ENCODE measurements at regions not wholly inside any gene's neighbourhood (a gene's known extent, or its start where the extent isn't known, plus 50 kb on each side); places are given as distances from the start of the nearest gene placed in this dataset.

DNA sequence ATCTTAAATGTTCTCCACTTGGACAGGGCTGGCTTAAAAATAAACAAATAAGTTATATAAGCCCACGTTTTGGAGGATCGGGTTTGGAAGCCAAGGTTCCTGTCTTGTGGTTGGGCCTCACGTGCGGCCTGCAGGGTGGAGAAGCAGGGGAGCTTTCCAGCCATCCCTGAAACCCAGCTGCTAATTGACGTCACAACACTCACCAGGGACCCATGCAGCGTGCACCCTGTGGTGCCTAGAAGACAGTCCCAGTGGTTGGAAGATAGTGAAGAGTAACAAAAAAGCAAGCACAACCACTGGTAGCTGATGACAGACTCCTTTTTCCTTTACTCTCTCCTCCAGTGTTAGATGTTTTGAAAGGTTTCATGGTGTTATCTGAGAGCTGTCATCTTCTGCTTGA is 142.0 kb upstream of the RBPJ start:
- no peaks in the 10 kb centered on the region for H3K36me3 ChIP-seq (ENCODE audit: control insufficient read depth, insufficient read depth, low read length)
- no peak overlapping the region for H3K4me3 ChIP-seq (ENCODE audit: low read depth, low read length)
- no peaks in the 10 kb centered on the region for H3K27me3 ChIP-seq (ENCODE audit: control insufficient read depth, insufficient read depth, low read length)
- TF ChIP-seq, protein P1, sequence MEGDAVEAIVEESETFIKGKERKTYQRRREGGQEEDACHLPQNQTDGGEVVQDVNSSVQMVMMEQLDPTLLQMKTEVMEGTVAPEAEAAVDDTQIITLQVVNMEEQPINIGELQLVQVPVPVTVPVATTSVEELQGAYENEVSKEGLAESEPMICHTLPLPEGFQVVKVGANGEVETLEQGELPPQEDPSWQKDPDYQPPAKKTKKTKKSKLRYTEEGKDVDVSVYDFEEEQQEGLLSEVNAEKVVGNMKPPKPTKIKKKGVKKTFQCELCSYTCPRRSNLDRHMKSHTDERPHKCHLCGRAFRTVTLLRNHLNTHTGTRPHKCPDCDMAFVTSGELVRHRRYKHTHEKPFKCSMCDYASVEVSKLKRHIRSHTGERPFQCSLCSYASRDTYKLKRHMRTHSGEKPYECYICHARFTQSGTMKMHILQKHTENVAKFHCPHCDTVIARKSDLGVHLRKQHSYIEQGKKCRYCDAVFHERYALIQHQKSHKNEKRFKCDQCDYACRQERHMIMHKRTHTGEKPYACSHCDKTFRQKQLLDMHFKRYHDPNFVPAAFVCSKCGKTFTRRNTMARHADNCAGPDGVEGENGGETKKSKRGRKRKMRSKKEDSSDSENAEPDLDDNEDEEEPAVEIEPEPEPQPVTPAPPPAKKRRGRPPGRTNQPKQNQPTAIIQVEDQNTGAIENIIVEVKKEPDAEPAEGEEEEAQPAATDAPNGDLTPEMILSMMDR (IDR thresholded peaks at IDR 0.05; ENCODE audit: insufficient read depth, low read length, poor library complexity, severe bottlenecking) = no peak
- DNase-seq (ENCODE audit: low read depth) = no peak

DNA sequence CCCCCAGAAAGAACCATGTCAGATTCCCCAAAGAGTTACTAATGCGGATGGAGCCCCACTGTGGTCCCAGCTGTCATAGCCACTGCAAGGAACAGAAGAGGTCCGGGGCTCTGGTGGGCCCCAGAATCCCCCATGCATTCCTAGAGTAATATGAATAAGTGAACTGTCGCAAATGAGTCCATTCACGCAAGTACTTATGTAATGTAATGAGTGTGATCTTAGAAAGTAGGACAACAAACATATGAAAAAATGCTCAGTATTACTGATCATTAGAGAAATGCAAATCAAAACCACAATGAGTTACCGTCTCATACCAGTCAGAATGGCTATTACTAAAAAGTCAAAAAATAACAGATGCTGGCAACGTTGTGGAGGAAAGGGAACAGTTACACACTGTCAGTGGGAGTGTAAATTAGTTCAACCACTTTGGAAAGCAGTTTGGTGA is 141.5 kb upstream of the RBPJ start:
- Histone ChIP-seq H3K4me3 (ENCODE audit: low read depth, low read length) (no peak overlapping the region), H3K36me3 (ENCODE audit: control insufficient read depth, insufficient read depth, low read length) (no peaks in the 10 kb centered on the region), H3K27me3 (ENCODE audit: control insufficient read depth, insufficient read depth, low read length) (no peaks in the 10 kb centered on the region)
- no peak for DNase-seq (ENCODE audit: low read depth)
- TF ChIP-seq, protein P1 (IDR thresholded peaks at IDR 0.05; ENCODE audit: insufficient read depth, low read length, poor library complexity, severe bottlenecking) = no peak

DNA sequence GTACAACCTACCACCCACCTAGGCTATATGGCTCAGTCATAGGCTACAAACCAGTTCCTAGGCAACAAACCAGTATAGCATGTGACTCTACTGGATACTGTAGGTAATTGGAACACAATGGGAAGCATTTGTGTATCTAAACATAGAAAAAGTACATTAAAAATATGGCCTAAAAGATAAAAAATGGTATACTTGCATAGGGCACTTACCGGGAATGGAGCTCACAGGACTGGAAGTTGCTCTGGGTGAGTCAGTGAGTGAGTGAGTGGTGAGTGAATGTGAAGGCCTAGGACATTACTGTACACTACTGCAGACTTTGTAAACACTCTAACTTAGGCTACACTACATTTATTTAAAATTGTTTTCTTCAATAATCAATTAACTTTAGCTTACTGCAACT is 139.2 kb upstream of the RBPJ start:
- DNase-seq (ENCODE audit: low read depth) = no peak
- TF ChIP-seq, protein P1 (IDR thresholded peaks at IDR 0.05; ENCODE audit: insufficient read depth, low read length, poor library complexity, severe bottlenecking) = no peak
- H3K27me3 ChIP-seq (ENCODE audit: control insufficient read depth, insufficient read depth, low read length) = no peaks in the 10 kb centered on the region
- H3K36me3 ChIP-seq (ENCODE audit: control insufficient read depth, insufficient read depth, low read length) = no peaks in the 10 kb centered on the region
- no peak overlapping the region for H3K4me3 ChIP-seq (ENCODE audit: low read depth, low read length)

DNA sequence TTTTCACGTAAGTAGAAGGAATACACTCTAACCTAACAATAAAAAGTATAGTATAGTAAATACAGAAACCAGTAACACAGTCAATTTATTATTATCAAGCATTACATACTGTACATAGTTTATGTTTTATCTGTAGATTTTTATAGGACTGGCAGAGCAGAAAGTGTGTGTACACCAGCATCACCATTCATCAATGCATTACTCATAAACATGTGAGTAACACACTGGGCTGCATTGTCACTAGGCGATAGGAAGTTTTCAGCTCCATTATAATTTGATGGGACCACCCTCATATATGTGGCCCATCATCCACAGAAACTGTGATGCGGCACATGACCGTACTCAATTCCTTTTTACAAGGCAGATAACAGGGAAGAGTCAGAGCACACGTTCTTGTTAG is 137.8 kb upstream of the RBPJ start:
- H3K4me3 ChIP-seq (ENCODE audit: low read depth, low read length) = no peak overlapping the region
- H3K36me3 ChIP-seq (ENCODE audit: control insufficient read depth, insufficient read depth, low read length) = no peaks in the 10 kb centered on the region
- no peak for DNase-seq (ENCODE audit: low read depth)
- no peaks in the 10 kb centered on the region for H3K27me3 ChIP-seq (ENCODE audit: control insufficient read depth, insufficient read depth, low read length)
- TF ChIP-seq, protein P1 (IDR thresholded peaks at IDR 0.05; ENCODE audit: insufficient read depth, low read length, poor library complexity, severe bottlenecking) = no peak

DNA sequence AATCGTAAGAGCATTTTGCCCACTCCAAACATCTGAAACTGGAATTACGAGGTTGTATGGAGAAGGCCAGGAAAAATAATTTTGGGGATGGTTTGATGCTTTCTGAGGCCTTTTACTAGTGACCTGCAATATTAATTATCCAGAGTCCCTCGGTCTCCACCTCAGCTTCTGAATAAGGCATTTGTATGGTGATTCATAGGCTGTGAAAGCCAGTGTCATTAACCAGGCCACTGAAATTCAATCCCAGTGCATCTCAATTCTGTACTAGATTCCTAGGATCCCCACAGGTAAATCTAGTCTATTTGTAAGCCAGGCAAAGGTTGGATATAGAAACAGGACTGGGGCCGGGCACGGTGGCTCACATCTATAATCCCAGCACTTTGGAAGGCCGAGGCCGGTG is 135.4 kb upstream of the RBPJ start:
- Histone ChIP-seq H3K27me3 (ENCODE audit: control insufficient read depth, insufficient read depth, low read length) (no peaks in the 10 kb centered on the region), H3K4me3 (ENCODE audit: low read depth, low read length) (no peak overlapping the region), H3K36me3 (ENCODE audit: control insufficient read depth, insufficient read depth, low read length) (no peaks in the 10 kb centered on the region)
- TF ChIP-seq, protein P1 (IDR thresholded peaks at IDR 0.05; ENCODE audit: insufficient read depth, low read length, poor library complexity, severe bottlenecking) = no peak
- no peak for DNase-seq (ENCODE audit: low read depth)

DNA sequence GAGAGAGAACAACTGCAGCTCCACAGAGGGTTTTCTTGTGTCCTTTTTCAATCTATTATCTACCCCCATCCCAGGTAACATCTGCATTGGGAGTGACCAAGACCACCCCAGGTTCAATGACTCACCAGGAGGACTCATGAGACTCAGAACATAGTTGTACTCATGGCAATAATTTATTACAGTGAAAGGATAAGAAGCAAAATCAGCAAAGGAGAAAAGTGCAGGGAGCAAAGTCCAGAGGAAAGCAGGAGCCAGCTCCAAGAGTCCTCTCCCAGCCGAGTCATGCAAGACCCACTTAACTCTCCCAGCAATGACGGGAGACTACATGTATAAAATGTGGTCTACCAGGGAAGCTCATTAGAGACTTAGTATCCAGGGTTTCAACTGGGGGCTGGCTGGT is 129.5 kb upstream of the RBPJ start:
- H3K27me3 ChIP-seq (ENCODE audit: control insufficient read depth, insufficient read depth, low read length) = no peaks in the 10 kb centered on the region
- no peak overlapping the region for H3K4me3 ChIP-seq (ENCODE audit: low read depth, low read length)
- H3K36me3 ChIP-seq (ENCODE audit: control insufficient read depth, insufficient read depth, low read length) = no peaks in the 10 kb centered on the region
- TF ChIP-seq, protein P1 (IDR thresholded peaks at IDR 0.05; ENCODE audit: insufficient read depth, low read length, poor library complexity, severe bottlenecking) = no peak
- no peak for DNase-seq (ENCODE audit: low read depth)
